ENCODE measurements at regions not wholly inside any gene's neighbourhood (a gene's known extent, or its start where the extent isn't known, plus 50 kb on each side); places are given as distances from the start of the nearest gene placed in this dataset.

DNA sequence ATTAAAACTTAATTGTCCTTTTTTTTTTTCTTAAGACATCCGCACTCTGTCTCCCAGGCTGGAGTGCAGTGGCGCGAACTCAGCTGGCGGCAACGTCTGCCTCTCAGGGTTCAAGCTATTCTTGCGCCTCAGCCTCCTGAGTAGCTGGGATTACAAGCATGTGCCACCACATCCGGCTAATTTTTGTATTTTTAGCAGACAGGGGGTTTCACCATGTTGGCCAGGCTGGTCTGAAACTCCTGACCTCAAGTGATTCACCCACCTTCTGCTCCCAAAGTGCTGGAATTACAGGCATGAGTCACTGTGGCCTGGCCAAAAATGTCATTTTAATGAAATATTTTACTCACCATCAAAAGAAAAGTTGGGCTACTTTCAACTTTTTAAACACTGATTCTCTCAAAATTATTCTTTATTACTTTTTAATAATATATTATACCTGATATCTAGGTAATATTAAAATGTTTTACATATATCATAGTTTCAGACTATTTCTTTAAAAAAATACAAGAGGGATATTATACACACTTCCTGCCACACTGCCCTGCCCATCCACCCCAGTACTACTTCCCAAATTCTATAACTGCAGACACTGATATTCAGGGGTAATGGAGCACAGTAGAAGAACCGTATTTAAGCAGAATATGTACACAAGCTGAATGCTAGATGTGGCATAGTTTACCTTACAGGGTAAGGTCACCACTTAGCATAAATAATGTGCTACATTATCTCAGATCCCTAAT, 723.9 kb upstream of the ZNF385D start (continued):
- TF ChIP-seq, protein P1, sequence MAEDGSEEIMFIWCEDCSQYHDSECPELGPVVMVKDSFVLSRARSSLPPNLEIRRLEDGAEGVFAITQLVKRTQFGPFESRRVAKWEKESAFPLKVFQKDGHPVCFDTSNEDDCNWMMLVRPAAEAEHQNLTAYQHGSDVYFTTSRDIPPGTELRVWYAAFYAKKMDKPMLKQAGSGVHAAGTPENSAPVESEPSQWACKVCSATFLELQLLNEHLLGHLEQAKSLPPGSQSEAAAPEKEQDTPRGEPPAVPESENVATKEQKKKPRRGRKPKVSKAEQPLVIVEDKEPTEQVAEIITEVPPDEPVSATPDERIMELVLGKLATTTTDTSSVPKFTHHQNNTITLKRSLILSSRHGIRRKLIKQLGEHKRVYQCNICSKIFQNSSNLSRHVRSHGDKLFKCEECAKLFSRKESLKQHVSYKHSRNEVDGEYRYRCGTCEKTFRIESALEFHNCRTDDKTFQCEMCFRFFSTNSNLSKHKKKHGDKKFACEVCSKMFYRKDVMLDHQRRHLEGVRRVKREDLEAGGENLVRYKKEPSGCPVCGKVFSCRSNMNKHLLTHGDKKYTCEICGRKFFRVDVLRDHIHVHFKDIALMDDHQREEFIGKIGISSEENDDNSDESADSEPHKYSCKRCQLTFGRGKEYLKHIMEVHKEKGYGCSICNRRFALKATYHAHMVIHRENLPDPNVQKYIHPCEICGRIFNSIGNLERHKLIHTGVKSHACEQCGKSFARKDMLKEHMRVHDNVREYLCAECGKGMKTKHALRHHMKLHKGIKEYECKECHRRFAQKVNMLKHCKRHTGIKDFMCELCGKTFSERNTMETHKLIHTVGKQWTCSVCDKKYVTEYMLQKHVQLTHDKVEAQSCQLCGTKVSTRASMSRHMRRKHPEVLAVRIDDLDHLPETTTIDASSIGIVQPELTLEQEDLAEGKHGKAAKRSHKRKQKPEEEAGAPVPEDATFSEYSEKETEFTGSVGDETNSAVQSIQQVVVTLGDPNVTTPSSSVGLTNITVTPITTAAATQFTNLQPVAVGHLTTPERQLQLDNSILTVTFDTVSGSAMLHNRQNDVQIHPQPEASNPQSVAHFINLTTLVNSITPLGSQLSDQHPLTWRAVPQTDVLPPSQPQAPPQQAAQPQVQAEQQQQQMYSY (CRISPR knock-in tag; IDR thresholded peaks at IDR 0.05) = no peak
- TF ChIP-seq GRHL2 (CRISPR knock-in tag; IDR thresholded peaks at IDR 0.05; ENCODE audit: insufficient replicate concordance, severe bottlenecking) (no peak), IRF2 (CRISPR knock-in tag; IDR thresholded peaks at IDR 0.05; ENCODE audit: borderline replicate concordance, low read depth) (no peak), ESRRA (CRISPR knock-in tag; IDR thresholded peaks at IDR 0.05; ENCODE audit: borderline replicate concordance) (no peak), HMGA2 (CRISPR knock-in tag; IDR thresholded peaks at IDR 0.05) (no peak), ELF4 (CRISPR knock-in tag; IDR thresholded peaks at IDR 0.05; ENCODE audit: low read depth) (no peak), RELA (CRISPR knock-in tag; IDR thresholded peaks at IDR 0.05; ENCODE audit: borderline replicate concordance) (no peak), PRRX2 (CRISPR knock-in tag; IDR thresholded peaks at IDR 0.05) (no peak), RORB (CRISPR knock-in tag; IDR thresholded peaks at IDR 0.05) (no peak), TEAD4 (CRISPR knock-in tag; IDR thresholded peaks at IDR 0.05) (no peak), SOX15 (CRISPR knock-in tag; IDR thresholded peaks at IDR 0.05) (no peak), ZNF121 (CRISPR knock-in tag; IDR thresholded peaks at IDR 0.05) (no peak)

DNA sequence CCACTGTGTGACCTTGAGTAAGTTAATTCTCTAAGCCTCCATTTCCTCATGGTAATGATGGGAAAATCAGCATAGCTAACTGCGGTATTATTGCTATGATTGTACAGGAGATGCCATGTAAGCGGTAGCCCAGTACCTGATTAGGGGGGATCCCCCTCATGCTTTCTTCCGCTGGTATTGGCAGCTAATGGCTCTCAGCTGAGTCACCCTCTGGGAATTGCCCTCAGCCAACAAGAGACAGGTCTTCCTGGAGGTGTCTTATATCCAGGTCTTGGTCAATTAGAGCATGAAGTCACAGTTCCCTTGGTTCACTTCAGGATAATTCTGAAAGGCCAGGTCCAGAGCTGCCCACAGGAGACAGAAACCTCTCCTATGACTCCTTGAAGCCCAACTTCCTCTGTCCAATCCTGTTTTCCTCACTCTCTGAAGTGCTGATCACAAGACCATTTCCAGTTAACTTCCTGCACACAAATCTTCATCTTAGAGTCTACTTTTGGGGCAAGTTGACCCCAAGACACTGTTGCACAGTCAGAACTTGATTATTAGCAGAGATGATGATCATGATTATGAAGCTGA, 724.7 kb upstream of the ZNF385D start:
- Mint-ChIP-seq H3K27ac (no peak overlapping the region), H3K27me3 (ENCODE audit: low read depth) (no peaks in the 10 kb centered on the region), H3K4me1 (no peaks in the 10 kb centered on the region), H3K9me3 (no peaks in the 10 kb centered on the region), H3K4me3 (no peak overlapping the region), H3K36me3 (no peaks in the 10 kb centered on the region)
- no peak for DNase-seq (ENCODE audit: low spot score)
- TF ChIP-seq MYBL2 (CRISPR knock-in tag; IDR thresholded peaks at IDR 0.05) (no peak), CREB1 (CRISPR knock-in tag; IDR thresholded peaks at IDR 0.05) (no peak), ZNF671 (CRISPR knock-in tag; IDR thresholded peaks at IDR 0.05) (no peak), EMX1 (CRISPR knock-in tag; IDR thresholded peaks at IDR 0.05) (no peak), SOX15 (CRISPR knock-in tag; IDR thresholded peaks at IDR 0.05) (no peak), RELA (CRISPR knock-in tag; IDR thresholded peaks at IDR 0.05; ENCODE audit: borderline replicate concordance) (no peak), NR2C2 (CRISPR knock-in tag; IDR thresholded peaks at IDR 0.05) (no peak)
- TF ChIP-seq, protein P2, sequence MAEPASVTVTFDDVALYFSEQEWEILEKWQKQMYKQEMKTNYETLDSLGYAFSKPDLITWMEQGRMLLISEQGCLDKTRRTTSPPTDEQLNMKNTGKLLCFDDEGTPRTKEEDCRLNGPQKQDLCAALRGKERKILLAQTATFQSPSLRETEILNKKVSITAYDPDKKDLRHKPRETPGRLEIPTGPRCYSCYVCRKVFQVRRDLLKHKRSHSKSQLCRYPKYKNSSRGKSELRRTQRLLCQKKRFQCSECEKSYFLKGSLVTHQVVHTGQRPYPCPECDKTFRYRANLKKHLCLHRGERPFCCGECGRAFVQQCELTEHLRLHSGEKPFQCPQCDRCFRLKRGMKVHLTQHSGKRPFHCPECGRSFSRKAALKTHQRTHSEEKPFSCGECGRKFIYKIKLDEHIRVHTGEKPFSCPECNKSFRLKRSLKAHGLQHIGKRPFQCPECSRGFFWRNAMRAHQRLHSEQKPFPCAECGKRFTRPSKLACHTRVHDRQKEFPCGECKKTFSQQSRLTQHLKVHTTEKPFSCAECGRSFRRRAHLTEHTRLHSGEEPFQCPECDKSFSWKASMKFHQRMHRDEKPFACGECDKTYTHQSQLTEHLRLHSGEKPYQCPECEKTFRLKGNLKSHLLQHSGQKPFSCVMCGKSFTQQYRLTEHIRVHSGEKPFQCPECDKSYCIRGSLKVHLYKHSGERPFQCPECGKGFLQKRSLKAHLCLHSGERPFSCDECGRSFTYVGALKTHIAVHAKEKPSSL (CRISPR knock-in tag; conservative IDR thresholded peaks at IDR 0.05) = no peak
- TF ChIP-seq, protein P3, sequence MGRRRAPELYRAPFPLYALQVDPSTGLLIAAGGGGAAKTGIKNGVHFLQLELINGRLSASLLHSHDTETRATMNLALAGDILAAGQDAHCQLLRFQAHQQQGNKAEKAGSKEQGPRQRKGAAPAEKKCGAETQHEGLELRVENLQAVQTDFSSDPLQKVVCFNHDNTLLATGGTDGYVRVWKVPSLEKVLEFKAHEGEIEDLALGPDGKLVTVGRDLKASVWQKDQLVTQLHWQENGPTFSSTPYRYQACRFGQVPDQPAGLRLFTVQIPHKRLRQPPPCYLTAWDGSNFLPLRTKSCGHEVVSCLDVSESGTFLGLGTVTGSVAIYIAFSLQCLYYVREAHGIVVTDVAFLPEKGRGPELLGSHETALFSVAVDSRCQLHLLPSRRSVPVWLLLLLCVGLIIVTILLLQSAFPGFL (CRISPR knock-in tag; IDR thresholded peaks at IDR 0.05; ENCODE audit: borderline replicate concordance) = no peak
- TF ChIP-seq, protein P4, sequence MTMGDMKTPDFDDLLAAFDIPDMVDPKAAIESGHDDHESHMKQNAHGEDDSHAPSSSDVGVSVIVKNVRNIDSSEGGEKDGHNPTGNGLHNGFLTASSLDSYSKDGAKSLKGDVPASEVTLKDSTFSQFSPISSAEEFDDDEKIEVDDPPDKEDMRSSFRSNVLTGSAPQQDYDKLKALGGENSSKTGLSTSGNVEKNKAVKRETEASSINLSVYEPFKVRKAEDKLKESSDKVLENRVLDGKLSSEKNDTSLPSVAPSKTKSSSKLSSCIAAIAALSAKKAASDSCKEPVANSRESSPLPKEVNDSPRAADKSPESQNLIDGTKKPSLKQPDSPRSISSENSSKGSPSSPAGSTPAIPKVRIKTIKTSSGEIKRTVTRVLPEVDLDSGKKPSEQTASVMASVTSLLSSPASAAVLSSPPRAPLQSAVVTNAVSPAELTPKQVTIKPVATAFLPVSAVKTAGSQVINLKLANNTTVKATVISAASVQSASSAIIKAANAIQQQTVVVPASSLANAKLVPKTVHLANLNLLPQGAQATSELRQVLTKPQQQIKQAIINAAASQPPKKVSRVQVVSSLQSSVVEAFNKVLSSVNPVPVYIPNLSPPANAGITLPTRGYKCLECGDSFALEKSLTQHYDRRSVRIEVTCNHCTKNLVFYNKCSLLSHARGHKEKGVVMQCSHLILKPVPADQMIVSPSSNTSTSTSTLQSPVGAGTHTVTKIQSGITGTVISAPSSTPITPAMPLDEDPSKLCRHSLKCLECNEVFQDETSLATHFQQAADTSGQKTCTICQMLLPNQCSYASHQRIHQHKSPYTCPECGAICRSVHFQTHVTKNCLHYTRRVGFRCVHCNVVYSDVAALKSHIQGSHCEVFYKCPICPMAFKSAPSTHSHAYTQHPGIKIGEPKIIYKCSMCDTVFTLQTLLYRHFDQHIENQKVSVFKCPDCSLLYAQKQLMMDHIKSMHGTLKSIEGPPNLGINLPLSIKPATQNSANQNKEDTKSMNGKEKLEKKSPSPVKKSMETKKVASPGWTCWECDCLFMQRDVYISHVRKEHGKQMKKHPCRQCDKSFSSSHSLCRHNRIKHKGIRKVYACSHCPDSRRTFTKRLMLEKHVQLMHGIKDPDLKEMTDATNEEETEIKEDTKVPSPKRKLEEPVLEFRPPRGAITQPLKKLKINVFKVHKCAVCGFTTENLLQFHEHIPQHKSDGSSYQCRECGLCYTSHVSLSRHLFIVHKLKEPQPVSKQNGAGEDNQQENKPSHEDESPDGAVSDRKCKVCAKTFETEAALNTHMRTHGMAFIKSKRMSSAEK (CRISPR knock-in tag; IDR thresholded peaks at IDR 0.05; ENCODE audit: borderline replicate concordance) = no peak
- ChIA-PET CTCF (no interaction called here), POLR2A (no interaction called here)
- ATAC-seq = no peak

Measured in WTC11 (cell line).